GM19372 (cell line): ENCODE measurements at regions not wholly inside any gene's neighbourhood (a gene's known extent, or its start where the extent isn't known, plus 50 kb on each side); places are given as distances from the start of the nearest gene placed in this dataset.
"Not testable (repeated sequence)": the region's sequence is repeated elsewhere in the genome, so short reads cannot be mapped to it uniquely, and the experiment has no call there.

ENCODE experiments used
- ATAC-seq: cut with Tn5 transposase; IDR thresholded peaks from one replicate; pipeline ENCODE4 v1.9.1; 2021; ENCODE audit warnings: mild to moderate bottlenecking, low read depth, moderate library complexity; ENCODE audit not compliant: unreplicated experiment

- ATAC-seq = no peak
These were observed 298.5 kb upstream of the AADAT start for GRCh38 chr4:170388255-170388654.

GRCh38 chr4:170386971-170387370 is 297.2 kb upstream of the AADAT start:
- ATAC-seq = no peak

- ATAC-seq = no peak
These were observed 296.8 kb upstream of the AADAT start for GRCh38 chr4:170386511-170386910.

GRCh38 chr4:170374770-170375169 is 285.0 kb upstream of the AADAT start:
- peak; percentile 98 for ATAC-seq

GRCh38 chr4:170348945-170349344 is 259.2 kb upstream of the AADAT start:
- ATAC-seq = no peak

GRCh38 chr4:170347191-170347590 is 257.4 kb upstream of the AADAT start:
- ATAC-seq = not testable (repeated sequence)

- ATAC-seq = no peak
These were observed 249.8 kb upstream of the AADAT start for GRCh38 chr4:170339522-170339921.

- peak; percentile 88 for ATAC-seq
These were observed 246.6 kb upstream of the AADAT start for GRCh38 chr4:170336238-170336775.

GRCh38 chr4:170325599-170325998 is 235.8 kb upstream of the AADAT start:
- ATAC-seq = no peak

- ATAC-seq = no peak
These were observed 233.9 kb upstream of the AADAT start for GRCh38 chr4:170323623-170324022.

GRCh38 chr4:170307182-170307581 is 217.4 kb upstream of the AADAT start:
- ATAC-seq = no peak

GRCh38 chr4:170306208-170306607 is 216.5 kb upstream of the AADAT start:
- ATAC-seq = no peak

GRCh38 chr4:170305627-170306026 is 215.9 kb upstream of the AADAT start:
- ATAC-seq = no peak

GRCh38 chr4:170281027-170281426 is 191.3 kb upstream of the AADAT start:
- ATAC-seq = no peak

- ATAC-seq = no peak
These were observed 188.7 kb upstream of the AADAT start for GRCh38 chr4:170278460-170278859.

- ATAC-seq = no peak
These were observed 184.9 kb upstream of the AADAT start for GRCh38 chr4:170274616-170275015.

GRCh38 chr4:170272959-170273358 is 183.2 kb upstream of the AADAT start:
- ATAC-seq = no peak

- no peak for ATAC-seq
These were observed 182.0 kb upstream of the AADAT start for GRCh38 chr4:170271723-170272122.

- ATAC-seq = no peak
These were observed 180.9 kb upstream of the AADAT start for GRCh38 chr4:170270628-170271027.

GRCh38 chr4:170269950-170270349 is 180.2 kb upstream of the AADAT start:
- ATAC-seq = no peak

GRCh38 chr4:170259631-170260153 is 169.9 kb upstream of the AADAT start:
- ATAC-seq = peak; percentile 99

- no peak for ATAC-seq
These were observed 167.1 kb upstream of the AADAT start for GRCh38 chr4:170256807-170257206.

- ATAC-seq = no peak
These were observed 158.8 kb upstream of the AADAT start for GRCh38 chr4:170248576-170248975.
